ENCODE measurements at regions not wholly inside any gene's neighbourhood (a gene's known extent, or its start where the extent isn't known, plus 50 kb on each side); places are given as distances from the start of the nearest gene placed in this dataset.

GRCh38 chr4:15231265-15232091, 196.4 kb upstream of the C1QTNF7 start:
- H3K4me3 ChIP-seq (ENCODE audit: low read length) = no peak overlapping the region
- DNase-seq (ENCODE audit: low read depth) = peak; percentile 84
- TF ChIP-seq, protein P1, sequence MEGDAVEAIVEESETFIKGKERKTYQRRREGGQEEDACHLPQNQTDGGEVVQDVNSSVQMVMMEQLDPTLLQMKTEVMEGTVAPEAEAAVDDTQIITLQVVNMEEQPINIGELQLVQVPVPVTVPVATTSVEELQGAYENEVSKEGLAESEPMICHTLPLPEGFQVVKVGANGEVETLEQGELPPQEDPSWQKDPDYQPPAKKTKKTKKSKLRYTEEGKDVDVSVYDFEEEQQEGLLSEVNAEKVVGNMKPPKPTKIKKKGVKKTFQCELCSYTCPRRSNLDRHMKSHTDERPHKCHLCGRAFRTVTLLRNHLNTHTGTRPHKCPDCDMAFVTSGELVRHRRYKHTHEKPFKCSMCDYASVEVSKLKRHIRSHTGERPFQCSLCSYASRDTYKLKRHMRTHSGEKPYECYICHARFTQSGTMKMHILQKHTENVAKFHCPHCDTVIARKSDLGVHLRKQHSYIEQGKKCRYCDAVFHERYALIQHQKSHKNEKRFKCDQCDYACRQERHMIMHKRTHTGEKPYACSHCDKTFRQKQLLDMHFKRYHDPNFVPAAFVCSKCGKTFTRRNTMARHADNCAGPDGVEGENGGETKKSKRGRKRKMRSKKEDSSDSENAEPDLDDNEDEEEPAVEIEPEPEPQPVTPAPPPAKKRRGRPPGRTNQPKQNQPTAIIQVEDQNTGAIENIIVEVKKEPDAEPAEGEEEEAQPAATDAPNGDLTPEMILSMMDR (conservative IDR thresholded peaks at IDR 0.05; ENCODE audit: low read length) = peak; percentile 74

DNA sequence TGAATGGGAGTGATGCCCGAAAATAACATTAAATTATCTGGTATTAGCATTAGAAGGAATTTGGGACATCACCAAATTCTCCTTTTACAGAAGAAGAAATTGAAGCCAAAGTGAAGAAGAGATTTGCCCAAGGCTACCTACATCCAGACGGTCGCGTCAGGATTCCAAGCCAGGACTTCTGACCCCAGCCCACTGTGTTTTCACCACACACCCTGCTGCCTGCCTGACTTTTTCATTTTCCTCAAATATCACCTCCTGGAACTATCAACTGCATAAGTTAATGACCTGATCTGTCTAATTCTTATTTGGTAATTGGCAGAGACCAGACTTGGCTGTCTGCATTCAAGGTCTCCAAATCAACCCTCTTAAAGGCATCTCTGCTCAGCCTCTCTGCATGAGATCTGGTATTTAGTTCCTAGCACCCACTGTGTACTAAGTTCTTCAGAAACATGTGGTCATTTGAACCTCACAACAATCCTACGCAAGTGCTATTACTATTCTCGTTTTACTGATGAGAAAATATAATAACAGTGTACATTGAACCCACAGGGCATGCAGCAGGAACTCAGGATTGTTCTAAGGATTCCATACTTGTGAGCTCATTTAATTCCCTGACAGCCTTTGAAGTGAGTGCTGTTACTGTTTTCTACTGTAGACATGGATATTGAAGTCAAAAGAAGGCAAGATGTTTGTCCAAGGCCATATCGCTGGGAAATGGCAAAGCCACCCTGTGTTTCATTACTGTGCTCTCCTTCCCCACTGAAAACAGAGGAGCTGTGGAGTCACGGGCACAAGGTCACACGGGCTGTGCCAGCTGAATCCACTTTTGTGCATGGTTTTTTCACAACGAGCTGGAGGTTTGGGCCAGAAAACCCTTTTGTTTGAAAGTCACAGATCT, 195.2 kb upstream of the C1QTNF7 start:
- H3K4me3 ChIP-seq (ENCODE audit: low read length) = no peak overlapping the region
- peak; percentile 58 for DNase-seq (ENCODE audit: low read depth)
- TF ChIP-seq, protein P1 (conservative IDR thresholded peaks at IDR 0.05; ENCODE audit: low read length) = no peak

- no peak overlapping the region for H3K4me3 ChIP-seq (ENCODE audit: low read length)
- peak; percentile 3 for DNase-seq (ENCODE audit: low read depth)
- TF ChIP-seq, protein P1 (conservative IDR thresholded peaks at IDR 0.05; ENCODE audit: low read length) = no peak
Measured at GRCh38 chr4:15233264-15233597, 194.6 kb upstream of the C1QTNF7 start.

DNA sequence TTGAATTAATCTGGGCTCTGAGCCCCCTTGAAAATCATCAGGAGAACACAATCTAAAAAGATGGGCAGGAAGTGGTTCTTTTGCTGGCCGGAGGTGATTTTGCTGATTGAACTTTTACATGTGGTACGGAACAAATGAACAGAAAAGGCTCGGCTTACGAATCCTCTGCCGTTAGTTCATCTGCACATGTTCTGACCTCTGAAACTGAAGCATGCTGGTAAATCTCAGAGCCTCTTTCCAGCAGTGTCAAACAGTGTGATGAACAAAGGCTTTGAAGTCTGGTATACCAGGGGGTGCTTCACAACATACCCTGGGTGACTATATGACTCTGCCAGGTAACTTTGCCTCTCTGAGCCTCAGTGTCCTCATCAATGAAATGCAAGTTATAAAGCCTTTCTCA, 194.2 kb upstream of the C1QTNF7 start:
- DNase-seq (ENCODE audit: low read depth) = peak; percentile 7

DNA sequence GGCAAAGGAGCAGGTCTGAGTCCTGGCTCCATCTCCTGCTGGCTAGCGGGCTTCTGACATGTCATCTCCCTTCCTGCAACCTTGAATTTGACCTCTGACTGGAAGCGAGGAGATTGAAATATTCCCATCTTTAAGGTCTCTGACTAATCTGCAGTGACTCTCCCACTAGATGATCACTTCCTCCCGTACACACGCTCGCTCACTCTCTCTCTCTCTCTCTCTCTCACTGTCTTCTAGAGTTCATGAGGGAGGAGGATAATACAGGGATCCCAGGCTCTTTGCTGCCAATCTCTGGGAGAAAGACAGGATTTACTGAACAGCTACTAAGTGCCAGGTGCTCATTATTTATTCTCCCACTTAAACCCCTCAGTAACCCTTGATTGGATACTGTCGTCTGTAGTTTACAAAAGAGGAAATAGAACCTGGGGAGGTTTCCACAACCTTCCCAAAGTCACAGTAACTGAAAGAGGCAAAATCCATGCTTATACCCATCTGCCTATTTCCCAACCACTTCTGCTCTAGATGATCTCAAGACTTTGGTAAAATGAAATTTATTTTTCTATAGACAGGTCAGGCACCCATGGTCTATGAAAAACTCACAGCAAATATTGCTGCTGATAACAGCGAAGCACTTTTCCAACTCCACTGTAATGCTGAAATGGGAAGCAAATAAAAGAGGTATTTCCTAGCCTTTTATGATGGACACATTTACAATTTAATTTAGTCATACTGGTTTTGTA, 193.5 kb upstream of the C1QTNF7 start:
- peak; percentile 69 for DNase-seq (ENCODE audit: low read depth)
- no peak overlapping the region for H3K4me3 ChIP-seq (ENCODE audit: low read length)

More for the DNA sequence above, 194.2 kb upstream of the C1QTNF7 start:
- no peak overlapping the region for H3K4me3 ChIP-seq (ENCODE audit: low read length)
- TF ChIP-seq, protein P1 (conservative IDR thresholded peaks at IDR 0.05; ENCODE audit: low read length) = no peak

GRCh38 chr4:15234856-15235126, 193.0 kb upstream of the C1QTNF7 start:
- TF ChIP-seq, protein P1 (conservative IDR thresholded peaks at IDR 0.05; ENCODE audit: low read length) = no peak
- no peak overlapping the region for H3K4me3 ChIP-seq (ENCODE audit: low read length)
- DNase-seq (ENCODE audit: low read depth) = peak; percentile 95

More for the DNA sequence above, 193.5 kb upstream of the C1QTNF7 start:
- TF ChIP-seq, protein P1 (conservative IDR thresholded peaks at IDR 0.05; ENCODE audit: low read length) = no peak
